PC-3 (cell line): ENCODE measurements at regions not wholly inside any gene's neighbourhood (a gene's known extent, or its start where the extent isn't known, plus 50 kb on each side); places are given as distances from the start of the nearest gene placed in this dataset.

Experiments used
- EZH2 ChIP-seq: fragments of 300-600 bp; sonication (generic); IDR thresholded peaks from one replicate; pipeline ENCODE4 v1.6.1; 2017; ENCODE audit warnings: antibody characterized with exemption, mild to moderate bottlenecking, low read length; ENCODE audit not compliant: unreplicated experiment
- EZH2phosphoT487 ChIP-seq: fragments of 300-600 bp; sonication (generic); IDR thresholded peaks from 2 replicates; pipeline ENCODE4 v1.6.1; 2018; ENCODE audit warnings: mild to moderate bottlenecking, antibody characterized with exemption, low read length, borderline replicate concordance
- TF ChIP-seq, protein P1 (sequence below): fragments of 300-600 bp; sonication (generic); conservative IDR thresholded peaks from 2 replicates; pipeline ENCODE4 v1.5.1; 2017; ENCODE audit warnings: antibody characterized with exemption, low read depth, mild to moderate bottlenecking, low read length

DNA sequence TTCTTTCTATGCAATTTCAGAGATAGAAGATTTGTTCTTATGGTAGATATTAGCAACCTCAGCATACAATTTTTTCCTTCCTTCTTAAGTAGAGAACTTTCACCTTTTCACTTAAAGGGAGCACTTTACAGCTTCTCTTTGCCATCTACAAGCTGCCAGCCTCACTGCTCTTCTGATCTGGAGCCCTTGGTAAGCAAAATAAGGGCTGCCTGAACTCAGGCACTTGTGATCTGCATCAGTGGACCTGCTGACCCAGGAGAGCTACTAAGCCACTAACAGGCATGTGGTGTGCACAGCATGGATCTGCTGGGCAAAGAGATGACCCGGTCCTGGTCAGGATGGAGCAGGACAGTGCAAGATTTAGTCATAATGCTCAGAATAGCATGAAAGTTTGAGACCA, 80.8 kb upstream of the SNTG2 start:
- no peak for TF ChIP-seq EZH2
- TF ChIP-seq, protein P1, sequence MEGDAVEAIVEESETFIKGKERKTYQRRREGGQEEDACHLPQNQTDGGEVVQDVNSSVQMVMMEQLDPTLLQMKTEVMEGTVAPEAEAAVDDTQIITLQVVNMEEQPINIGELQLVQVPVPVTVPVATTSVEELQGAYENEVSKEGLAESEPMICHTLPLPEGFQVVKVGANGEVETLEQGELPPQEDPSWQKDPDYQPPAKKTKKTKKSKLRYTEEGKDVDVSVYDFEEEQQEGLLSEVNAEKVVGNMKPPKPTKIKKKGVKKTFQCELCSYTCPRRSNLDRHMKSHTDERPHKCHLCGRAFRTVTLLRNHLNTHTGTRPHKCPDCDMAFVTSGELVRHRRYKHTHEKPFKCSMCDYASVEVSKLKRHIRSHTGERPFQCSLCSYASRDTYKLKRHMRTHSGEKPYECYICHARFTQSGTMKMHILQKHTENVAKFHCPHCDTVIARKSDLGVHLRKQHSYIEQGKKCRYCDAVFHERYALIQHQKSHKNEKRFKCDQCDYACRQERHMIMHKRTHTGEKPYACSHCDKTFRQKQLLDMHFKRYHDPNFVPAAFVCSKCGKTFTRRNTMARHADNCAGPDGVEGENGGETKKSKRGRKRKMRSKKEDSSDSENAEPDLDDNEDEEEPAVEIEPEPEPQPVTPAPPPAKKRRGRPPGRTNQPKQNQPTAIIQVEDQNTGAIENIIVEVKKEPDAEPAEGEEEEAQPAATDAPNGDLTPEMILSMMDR: no peak
- TF ChIP-seq EZH2phosphoT487: no peak
